ENCODE measurements at regions not wholly inside any gene's neighbourhood (a gene's known extent, or its start where the extent isn't known, plus 50 kb on each side); places are given as distances from the start of the nearest gene placed in this dataset.
A peak's percentile ranks its signal among the peaks of the same experiment; 100 is the strongest.
"Not testable (repeated sequence)": the region's sequence is repeated elsewhere in the genome, so short reads cannot be mapped to it uniquely, and the experiment has no call there.

DNA sequence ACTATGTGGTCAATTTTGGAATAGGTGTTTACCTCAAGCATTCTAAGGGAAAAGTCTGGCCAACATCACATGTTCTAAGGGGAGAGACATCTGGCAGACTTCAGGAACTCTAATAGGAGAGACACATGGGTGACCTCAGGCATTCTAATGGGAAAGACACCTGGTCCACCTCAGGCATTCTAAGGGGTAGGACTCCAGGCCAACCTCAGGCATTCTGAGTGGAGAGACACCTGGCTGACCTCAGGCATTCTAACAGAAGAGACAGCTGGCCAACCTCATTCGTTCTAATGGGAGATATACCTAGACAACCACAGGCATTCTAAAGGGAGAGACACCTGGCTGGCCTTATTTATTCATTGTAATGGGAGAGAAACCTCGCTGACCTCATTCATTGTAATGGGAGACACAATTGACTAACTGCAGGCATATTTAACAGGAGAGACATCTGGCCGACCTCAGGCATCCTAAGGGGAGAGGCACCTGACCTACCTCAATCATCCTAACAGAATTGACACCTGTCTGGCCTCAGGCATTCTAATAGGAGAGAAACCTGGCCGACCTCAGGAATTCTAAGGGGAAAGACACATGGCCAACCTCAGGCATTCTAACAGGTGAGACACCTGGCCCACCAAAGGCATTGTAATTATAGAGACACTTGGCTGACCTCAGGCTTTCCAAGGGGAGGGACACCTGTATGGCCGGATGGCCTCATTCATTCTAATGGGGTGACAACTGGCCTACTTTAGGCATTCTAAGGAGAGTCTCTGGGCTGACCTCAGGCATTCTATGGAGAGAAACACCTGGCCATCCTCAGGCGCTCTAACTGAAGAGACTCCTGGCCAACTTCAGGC, 1346.8 kb downstream of the UQCRFS1 start:
- Histone ChIP-seq H3K4me3 (no peak overlapping the region), H3K27ac (no peak overlapping the region), H3K4me1 (replicated peaks in 1 of 2) (no peaks in the 10 kb centered on the region)
- in situ Hi-C loops (cut with MboI; ENCODE audit: low pct_unique_long_range_greater_than_20kb in 2 of 9, low sequenced_read_pairs in 9 of 9, unreplicated experiment in 9 of 9), result no loop called here
- no peak for ATAC-seq (replicated peaks in 6 of 8)
- 17 to 89% (median 48%) methylated on average over 1 to 3 of the region's 6 CpGs; no CpG with 5 or more reads in 2 of the 10 experiments for WGBS, 10 experiments

DNA sequence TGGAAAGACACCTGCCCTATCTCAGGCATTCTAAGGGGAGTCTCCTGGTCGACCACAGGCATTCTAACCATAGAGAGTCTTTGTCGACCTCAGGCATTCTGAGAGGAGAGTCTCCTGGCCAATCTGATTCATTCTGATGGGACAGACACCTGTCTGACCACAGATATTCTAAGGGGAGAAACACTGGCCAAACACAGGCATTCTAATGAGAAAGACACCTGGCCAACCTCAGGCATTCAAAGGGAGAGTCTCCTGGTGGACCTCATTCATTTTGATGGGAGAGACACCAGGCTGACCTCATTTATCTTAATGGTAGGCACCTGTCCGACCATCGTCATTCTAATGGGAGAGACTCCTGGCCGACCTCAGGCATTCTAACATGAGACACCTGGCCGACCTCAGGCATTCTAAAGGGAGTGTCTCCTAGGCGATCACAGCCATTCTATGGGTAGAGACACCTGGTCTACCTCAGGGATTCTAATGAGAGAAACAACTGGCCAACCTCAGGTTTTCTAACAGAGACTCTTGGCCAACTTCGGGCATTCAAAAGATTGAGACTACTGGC, 1351.5 kb downstream of the UQCRFS1 start:
- no peak overlapping the region for H3K27ac ChIP-seq
- no peak for ATAC-seq (replicated peaks in 6 of 8)
- H3K4me3 ChIP-seq, result no peak overlapping the region
- WGBS, 10 experiments, result 0 to 74% (median 53%) methylated on average over 1 to 7 of the region's 8 CpGs; no CpG with 5 or more reads in 4 of the 10 experiments
- in situ Hi-C loops (cut with MboI; ENCODE audit: low pct_unique_long_range_greater_than_20kb in 2 of 9, low sequenced_read_pairs in 9 of 9, unreplicated experiment in 9 of 9), result no loop called here
- H3K4me1 ChIP-seq (replicated peaks in 1 of 2), result no peaks in the 10 kb centered on the region

DNA sequence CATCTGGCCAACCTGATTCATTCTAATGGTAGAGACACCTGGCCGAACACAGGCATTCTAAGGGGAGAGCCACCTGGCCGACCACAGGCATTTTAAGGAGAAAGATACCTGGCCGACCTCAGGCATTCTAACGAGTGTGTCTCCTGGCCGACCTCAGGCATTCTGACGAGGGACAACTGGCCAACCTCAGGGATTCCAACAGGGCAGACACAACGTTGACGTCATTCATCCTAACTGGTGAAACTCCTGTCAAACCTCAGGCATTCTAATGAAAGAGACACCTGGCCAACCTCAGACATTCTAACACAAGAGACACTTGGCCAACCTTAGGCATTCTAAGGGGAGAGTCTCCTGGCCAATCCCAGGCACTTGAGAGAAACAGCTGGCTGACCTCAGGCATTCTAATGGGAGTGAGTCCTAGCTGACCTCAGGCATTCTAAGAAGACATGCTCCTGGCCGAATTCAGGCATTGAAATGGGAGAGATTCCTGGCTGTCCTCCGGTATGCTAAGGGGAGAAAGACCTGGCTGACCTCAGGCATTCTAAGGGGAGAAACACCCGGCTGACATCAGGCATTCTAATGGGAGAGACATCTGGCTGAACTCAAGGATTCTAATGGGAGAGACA, 1352.5 kb downstream of the UQCRFS1 start:
- WGBS, 10 experiments, result 40 to 100% (median 62%) methylated on average over 1 to 9 of the region's 11 CpGs; no CpG with 5 or more reads in 2 of the 10 experiments
- H3K27ac ChIP-seq, result no peak overlapping the region
- no peaks in the 10 kb centered on the region for H3K4me1 ChIP-seq (replicated peaks in 1 of 2)
- in situ Hi-C loops (cut with MboI; ENCODE audit: low pct_unique_long_range_greater_than_20kb in 2 of 9, low sequenced_read_pairs in 9 of 9, unreplicated experiment in 9 of 9), result no loop called here
- H3K4me3 ChIP-seq, result no peak overlapping the region
- ATAC-seq (replicated peaks in 6 of 8), result no peak

DNA sequence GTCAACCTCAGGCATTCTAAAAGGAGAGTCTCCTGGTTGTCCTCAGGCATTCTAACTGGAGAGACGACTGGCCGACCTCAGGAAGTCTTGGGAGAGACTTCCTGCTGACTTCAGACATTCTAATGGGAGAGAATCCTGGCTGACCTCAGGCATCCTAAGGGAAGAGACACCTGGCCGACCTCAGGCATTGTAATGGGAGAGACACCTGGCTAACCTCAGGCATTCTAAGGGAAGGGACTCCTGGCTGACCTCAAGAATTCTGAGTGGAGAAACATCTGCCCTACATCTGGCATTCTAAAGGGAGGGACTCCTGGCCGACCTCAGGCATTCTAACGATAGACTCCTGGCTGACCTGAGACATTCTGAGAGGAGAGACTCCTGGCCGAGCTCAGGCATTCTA, 1353.3 kb downstream of the UQCRFS1 start:
- WGBS, 10 experiments, result 15 to 93% (median 53%) methylated on average over 1 to 5 of the region's 6 CpGs; no CpG with 5 or more reads in 4 of the 10 experiments
- Histone ChIP-seq H3K27ac (no peak overlapping the region), H3K4me3 (no peak overlapping the region), H3K4me1 (replicated peaks in 1 of 2) (no peaks in the 10 kb centered on the region)
- in situ Hi-C loops (cut with MboI; ENCODE audit: low pct_unique_long_range_greater_than_20kb in 2 of 9, low sequenced_read_pairs in 9 of 9, unreplicated experiment in 9 of 9), result no loop called here
- ATAC-seq (replicated peaks in 6 of 8), result no peak

DNA sequence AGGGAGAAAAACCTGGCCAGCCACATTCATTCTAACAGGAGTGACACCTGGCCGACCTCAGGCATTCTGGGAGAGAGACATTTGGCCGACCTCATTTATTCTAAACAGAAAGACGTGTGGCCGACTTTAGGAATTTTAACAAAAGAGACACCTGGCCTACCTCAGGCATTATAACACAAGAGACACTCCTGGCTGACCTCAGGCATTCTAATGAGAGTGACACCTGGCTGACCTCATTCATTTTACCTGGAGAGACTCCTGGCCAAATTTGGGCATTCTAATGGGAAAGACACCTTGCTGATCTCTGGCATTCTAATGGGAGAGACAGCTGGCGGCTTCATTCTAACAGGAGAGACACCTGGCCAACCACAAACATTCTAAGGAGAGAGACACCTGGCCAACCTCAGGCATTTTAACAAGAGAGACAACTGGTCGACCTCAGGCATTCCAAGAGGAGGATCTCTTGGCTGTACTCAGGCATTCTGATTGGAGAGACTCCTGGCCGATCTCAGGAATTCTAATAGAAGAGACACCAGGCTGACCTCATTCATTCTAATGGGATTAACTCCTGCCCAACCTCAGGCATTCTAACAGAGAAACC, 1353.9 kb downstream of the UQCRFS1 start:
- in situ Hi-C loops (cut with MboI; ENCODE audit: low pct_unique_long_range_greater_than_20kb in 2 of 9, low sequenced_read_pairs in 9 of 9, unreplicated experiment in 9 of 9), result no loop called here
- no peak overlapping the region for H3K27ac ChIP-seq
- no peak overlapping the region for H3K4me3 ChIP-seq
- WGBS, 10 experiments, result 0 to 95% (median 49%) methylated on average over 1 to 6 of the region's 7 CpGs; no CpG with 5 or more reads in 2 of the 10 experiments
- ATAC-seq (replicated peaks in 6 of 8), result no peak
- H3K4me1 ChIP-seq (replicated peaks in 1 of 2), result no peaks in the 10 kb centered on the region

DNA sequence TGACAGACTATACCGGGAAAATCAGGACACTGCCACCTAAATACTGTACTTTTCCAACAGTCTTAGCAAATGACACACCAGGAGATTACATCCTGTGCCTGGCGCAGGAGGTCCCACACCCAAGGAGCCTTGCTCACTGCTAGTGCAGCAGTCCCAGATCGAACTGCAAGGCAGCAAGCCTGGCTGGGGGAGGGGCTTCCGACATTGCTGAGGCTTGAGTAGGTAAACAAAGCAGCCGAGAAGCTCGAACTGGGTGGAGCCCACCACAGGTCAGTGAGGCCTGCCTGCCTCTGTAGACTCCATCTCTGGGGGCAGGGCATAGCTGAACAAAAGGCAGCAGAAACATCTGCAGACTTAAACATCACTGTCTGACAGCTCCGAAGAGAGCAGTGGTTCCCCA, 1360.0 kb downstream of the UQCRFS1 start:
- H3K27ac ChIP-seq; ATAC-seq (replicated peaks in 6 of 8); H3K4me1 ChIP-seq (replicated peaks in 1 of 2); in situ Hi-C loops (cut with MboI; ENCODE audit: low pct_unique_long_range_greater_than_20kb in 2 of 9, low sequenced_read_pairs in 9 of 9, unreplicated experiment in 9 of 9); H3K4me3 ChIP-seq: not testable (repeated sequence)
- 60 to 100% (median 80%) methylated on average over 1 of the region's 7 CpGs; no CpG with 5 or more reads in 5 of the 10 experiments for WGBS, 10 experiments

DNA sequence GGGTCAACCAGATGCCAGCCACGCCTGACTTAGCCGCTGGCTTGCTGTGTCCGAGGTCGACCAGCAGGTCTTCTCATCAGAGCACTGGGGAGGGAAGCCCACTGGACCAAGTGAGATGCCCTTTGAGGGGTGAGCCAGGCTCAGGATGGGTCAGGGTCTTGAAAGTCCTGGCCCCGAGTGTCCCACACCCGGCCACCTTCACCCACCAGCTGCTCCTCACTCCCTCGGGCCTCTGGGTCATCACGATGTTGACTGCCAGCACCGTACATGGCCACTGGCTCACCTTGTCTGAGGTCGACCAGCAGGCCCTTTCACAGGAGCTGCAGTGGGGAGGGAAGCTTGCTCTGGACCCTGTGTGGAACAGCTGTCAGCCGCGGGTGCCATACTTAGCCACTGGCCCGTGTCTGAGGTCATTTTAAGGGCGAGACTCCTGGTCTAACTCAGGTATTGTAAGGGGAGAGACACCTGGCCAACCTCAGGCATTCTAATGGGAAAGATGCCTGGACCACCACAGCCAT, 1361.3 kb downstream of the UQCRFS1 start:
- no peak for ATAC-seq (replicated peaks in 6 of 8)
- Histone ChIP-seq H3K4me1 (replicated peaks in 1 of 2) (no peaks in the 10 kb centered on the region), H3K4me3 (no peak overlapping the region), H3K27ac (no peak overlapping the region)
- 57 to 100% (median 74%) methylated on average over 3 to 9 of the region's 14 CpGs; no CpG with 5 or more reads in 6 of the 10 experiments for WGBS, 10 experiments
- in situ Hi-C loops (cut with MboI; ENCODE audit: low pct_unique_long_range_greater_than_20kb in 2 of 9, low sequenced_read_pairs in 9 of 9, unreplicated experiment in 9 of 9), result no loop called here

DNA sequence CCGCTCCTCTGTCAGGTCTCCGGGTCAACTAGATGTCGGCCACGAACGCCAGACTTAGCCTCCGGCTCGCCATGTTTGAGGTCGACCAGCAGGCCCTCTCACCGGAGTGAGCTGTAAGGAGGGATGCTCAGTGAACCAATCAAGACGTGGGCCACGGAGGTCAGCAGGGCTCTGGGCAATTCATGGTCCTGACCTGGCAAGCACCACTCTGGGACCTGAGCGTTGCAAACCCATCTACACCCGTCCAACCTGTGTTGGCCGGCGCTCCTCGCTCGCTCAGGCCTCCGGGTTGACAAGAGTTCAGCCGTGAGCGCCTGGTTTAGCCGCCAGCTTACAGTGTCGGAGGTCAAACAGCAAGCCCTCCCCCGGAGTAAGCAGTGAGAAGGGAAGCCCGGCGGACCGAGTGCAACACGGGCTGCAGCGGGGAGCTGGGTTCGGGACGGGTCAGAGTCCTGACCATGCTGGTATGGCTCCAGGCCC, 1361.9 kb downstream of the UQCRFS1 start:
- 84 to 100% (median 91%) methylated on average over 5 to 11 of the region's 30 CpGs; no CpG with 5 or more reads in 6 of the 10 experiments for WGBS, 10 experiments
- in situ Hi-C loops (cut with MboI; ENCODE audit: low pct_unique_long_range_greater_than_20kb in 2 of 9, low sequenced_read_pairs in 9 of 9, unreplicated experiment in 9 of 9), result no loop called here
- ATAC-seq (replicated peaks in 6 of 8), result no peak
- H3K4me3 ChIP-seq, result no peak overlapping the region
- H3K27ac ChIP-seq, result no peak overlapping the region
- no peaks in the 10 kb centered on the region for H3K4me1 ChIP-seq (replicated peaks in 1 of 2)

DNA sequence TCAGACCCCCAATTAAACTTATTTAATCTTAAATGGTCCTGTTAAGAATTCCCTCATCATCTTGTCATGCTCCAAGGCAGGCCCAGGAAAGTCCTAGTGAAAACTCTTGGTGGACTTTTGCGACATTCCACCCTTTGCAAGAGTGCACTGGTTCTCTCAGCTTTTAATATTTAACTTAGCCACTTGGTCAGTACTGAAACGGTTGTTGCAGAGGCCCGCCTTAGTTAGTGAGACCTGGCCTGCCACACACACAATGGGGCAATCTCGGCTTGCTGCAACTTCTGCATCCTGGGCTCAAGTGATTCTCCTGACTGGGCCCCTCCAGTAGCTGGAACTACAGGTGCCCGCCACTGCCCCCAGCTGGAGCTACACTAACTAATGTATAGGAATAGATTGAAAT, 1366.0 kb downstream of the UQCRFS1 start:
- no peaks in the 10 kb centered on the region for H3K4me1 ChIP-seq (replicated peaks in 1 of 2)
- H3K4me3 ChIP-seq, result no peak overlapping the region
- in situ Hi-C loops (cut with MboI; ENCODE audit: low pct_unique_long_range_greater_than_20kb in 2 of 9, low sequenced_read_pairs in 9 of 9, unreplicated experiment in 9 of 9), result no loop called here
- no peak overlapping the region for H3K27ac ChIP-seq
- 0 to 89% (median 60%) methylated on average over 1 to 5 of the region's 5 CpGs; no CpG with 5 or more reads in 4 of the 10 experiments for WGBS, 10 experiments
- no peak for ATAC-seq (replicated peaks in 6 of 8)

DNA sequence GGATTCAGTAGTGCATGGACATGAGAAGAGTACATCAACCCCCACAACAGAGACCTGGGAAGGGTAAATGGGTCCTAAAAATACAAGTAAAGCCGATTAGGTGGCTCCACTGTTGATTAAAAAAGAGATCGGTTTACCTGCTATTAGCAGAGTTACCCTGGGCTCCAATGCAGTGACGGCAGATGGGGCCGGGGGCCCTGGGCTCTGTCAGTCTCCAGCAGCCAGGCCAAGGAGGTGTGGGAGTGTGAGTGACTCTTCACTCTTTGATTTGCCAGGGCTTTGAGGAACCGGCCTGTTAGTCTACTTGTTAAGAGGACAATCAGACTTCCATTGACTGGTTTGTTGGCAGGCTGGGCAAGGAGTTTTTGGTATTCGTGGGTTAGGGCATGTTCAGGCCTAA, 1368.7 kb downstream of the UQCRFS1 start:
- no peak for ATAC-seq (replicated peaks in 6 of 8)
- H3K4me3 ChIP-seq, result no peak overlapping the region
- in situ Hi-C loops (cut with MboI; ENCODE audit: low pct_unique_long_range_greater_than_20kb in 2 of 9, low sequenced_read_pairs in 9 of 9, unreplicated experiment in 9 of 9), result no loop called here
- no peak overlapping the region for H3K27ac ChIP-seq
- H3K4me1 ChIP-seq (replicated peaks in 1 of 2), result no peaks in the 10 kb centered on the region
- WGBS, 10 experiments, result 0 to 100% (median 50%) methylated on average over 1 to 5 of the region's 6 CpGs; no CpG with 5 or more reads in 1 of the 10 experiments

DNA sequence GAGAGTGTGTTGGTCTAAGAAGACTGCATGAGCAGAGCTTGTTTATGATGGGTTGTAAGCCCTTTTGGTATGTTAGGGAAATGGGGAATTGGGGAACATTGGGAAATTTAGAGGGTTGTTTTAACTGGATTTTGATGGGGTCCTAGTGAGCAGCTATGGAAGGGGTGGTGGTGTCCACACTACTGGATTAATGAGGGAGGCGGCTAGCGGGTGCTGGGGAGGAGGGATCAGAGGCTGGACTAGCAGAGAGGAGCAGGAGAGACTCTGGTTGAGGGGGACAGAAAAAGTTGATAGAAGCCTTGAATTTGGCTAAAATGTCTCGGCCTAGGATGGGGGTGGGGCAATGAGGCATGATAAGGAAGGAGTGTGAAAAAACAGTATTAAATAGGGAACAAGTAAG, 1369.1 kb downstream of the UQCRFS1 start:
- in situ Hi-C loops (cut with MboI; ENCODE audit: low pct_unique_long_range_greater_than_20kb in 2 of 9, low sequenced_read_pairs in 9 of 9, unreplicated experiment in 9 of 9), result no loop called here
- 20 to 100% (median 63%) methylated on average over 1 to 3 of the region's 3 CpGs; no CpG with 5 or more reads in 4 of the 10 experiments for WGBS, 10 experiments

DNA sequence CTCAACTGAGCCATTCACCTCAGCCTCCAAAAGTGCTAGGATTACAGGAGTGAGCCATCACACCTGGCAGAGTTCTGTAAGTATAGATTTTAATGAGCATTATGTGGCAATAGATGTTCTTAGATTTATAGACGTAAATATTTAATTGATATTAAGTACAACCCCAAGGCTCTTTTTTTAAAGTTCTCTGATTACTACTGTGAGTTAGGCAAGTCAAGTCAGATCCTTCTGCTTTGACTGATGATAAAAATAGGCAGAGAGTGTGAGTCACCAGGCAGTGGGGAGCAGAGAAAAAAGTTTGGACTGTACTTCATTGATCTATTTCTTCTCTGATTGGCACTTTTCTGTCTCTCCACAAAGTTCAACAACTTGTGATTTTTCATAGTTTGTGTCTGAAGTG, 1379.9 kb downstream of the UQCRFS1 start:
- no peak overlapping the region for H3K27ac ChIP-seq
- 0 to 75% (median 14%) methylated on average over 1 of the region's 1 CpG; no CpG with 5 or more reads in 2 of the 10 experiments for WGBS, 10 experiments
- in situ Hi-C loops (cut with MboI; ENCODE audit: low pct_unique_long_range_greater_than_20kb in 2 of 9, low sequenced_read_pairs in 9 of 9, unreplicated experiment in 9 of 9), result no loop called here
- peak in 1 of 8 experiments; percentile 25 for ATAC-seq (replicated peaks in 6 of 8)
- H3K4me1 ChIP-seq (replicated peaks in 1 of 2), result no peaks in the 10 kb centered on the region
- no peak overlapping the region for H3K4me3 ChIP-seq

More for the DNA sequence above, 1369.1 kb downstream of the UQCRFS1 start:
- Histone ChIP-seq H3K27ac (no peak overlapping the region), H3K4me1 (replicated peaks in 1 of 2) (no peaks in the 10 kb centered on the region), H3K4me3 (no peak overlapping the region)
- no peak for ATAC-seq (replicated peaks in 6 of 8)

DNA sequence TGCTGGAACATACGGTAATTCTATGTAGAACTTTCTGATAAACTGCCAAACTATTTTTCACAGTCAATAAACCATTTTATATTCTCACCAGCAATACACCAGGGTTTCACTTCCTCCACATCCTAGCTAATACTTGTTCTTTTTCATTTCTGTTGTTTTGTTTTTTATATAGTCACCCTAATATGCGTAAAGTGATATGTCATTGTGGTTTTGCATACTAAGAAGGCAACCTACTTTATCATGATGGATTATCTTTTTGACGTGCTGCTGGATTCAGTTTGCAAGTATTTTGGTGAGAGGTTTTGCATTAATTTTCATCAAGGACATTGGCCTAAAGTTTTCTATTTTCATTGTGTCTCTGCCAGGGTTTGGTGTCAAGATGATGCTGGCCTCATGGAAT, 1384.1 kb downstream of the UQCRFS1 start:
- Histone ChIP-seq H3K4me1 (replicated peaks in 1 of 2) (no peaks in the 10 kb centered on the region), H3K4me3 (no peak overlapping the region), H3K27ac (no peak overlapping the region)
- ATAC-seq (replicated peaks in 6 of 8), result no peak
- in situ Hi-C loops (cut with MboI; ENCODE audit: low pct_unique_long_range_greater_than_20kb in 2 of 9, low sequenced_read_pairs in 9 of 9, unreplicated experiment in 9 of 9), result no loop called here
- WGBS, 10 experiments, result 25 to 93% (median 77%) methylated on average over 2 to 3 of the region's 3 CpGs

Data from motor neuron (in vitro differentiated cells).